ENCODE measurements at regions not wholly inside any gene's neighbourhood (a gene's known extent, or its start where the extent isn't known, plus 50 kb on each side); places are given as distances from the start of the nearest gene placed in this dataset.
A peak's percentile ranks its signal among the peaks of the same experiment; 100 is the strongest.

GRCh38 chr1:67559222-67559700 is 125.7 kb upstream of the GADD45A start:
- DNase-seq (ENCODE audit: low read depth, low spot score) = no peak

GRCh38 chr1:67560580-67561255 is 124.3 kb upstream of the GADD45A start:
- no peak for DNase-seq (ENCODE audit: low read depth, low spot score)

- DNase-seq (ENCODE audit: low read depth, low spot score) = peak; percentile 71
These were observed 123.3 kb upstream of the GADD45A start for GRCh38 chr1:67561704-67562113.

- no peak for DNase-seq (ENCODE audit: low read depth, low spot score)
These were observed 121.3 kb upstream of the GADD45A start for GRCh38 chr1:67563684-67564083.

- DNase-seq (ENCODE audit: low read depth, low spot score) = peak; percentile 64
These were observed 120.8 kb upstream of the GADD45A start for GRCh38 chr1:67564193-67564592.

GRCh38 chr1:67566803-67567377 is 118.1 kb upstream of the GADD45A start:
- DNase-seq (ENCODE audit: low read depth, low spot score) = no peak

- DNase-seq (ENCODE audit: low read depth, low spot score) = peak; percentile 40
These were observed 114.4 kb upstream of the GADD45A start for GRCh38 chr1:67570486-67571143.

GRCh38 chr1:67571406-67571805 is 113.6 kb upstream of the GADD45A start:
- no peak for DNase-seq (ENCODE audit: low read depth, low spot score)

GRCh38 chr1:67571901-67572593 is 113.0 kb upstream of the GADD45A start:
- DNase-seq (ENCODE audit: low read depth, low spot score) = no peak

GRCh38 chr1:67572594-67573221 is 112.3 kb upstream of the GADD45A start:
- DNase-seq (ENCODE audit: low read depth, low spot score) = no peak

GRCh38 chr1:67573311-67573872 is 111.6 kb upstream of the GADD45A start:
- no peak for DNase-seq (ENCODE audit: low read depth, low spot score)

- DNase-seq (ENCODE audit: low read depth, low spot score) = no peak
These were observed 110.8 kb upstream of the GADD45A start for GRCh38 chr1:67574221-67574620.

GRCh38 chr1:67575861-67576260 is 109.1 kb upstream of the GADD45A start:
- DNase-seq (ENCODE audit: low read depth, low spot score) = peak; percentile 5

GRCh38 chr1:67576474-67576873 is 108.5 kb upstream of the GADD45A start:
- DNase-seq (ENCODE audit: low read depth, low spot score) = no peak

GRCh38 chr1:67577646-67578045 is 107.4 kb upstream of the GADD45A start:
- no peak for DNase-seq (ENCODE audit: low read depth, low spot score)

GRCh38 chr1:67578397-67579020 is 106.5 kb upstream of the GADD45A start:
- no peak for DNase-seq (ENCODE audit: low read depth, low spot score)

GRCh38 chr1:67579623-67580394 is 105.2 kb upstream of the GADD45A start:
- DNase-seq (ENCODE audit: low read depth, low spot score) = no peak

GRCh38 chr1:67580691-67581403 is 104.2 kb upstream of the GADD45A start:
- no peak for DNase-seq (ENCODE audit: low read depth, low spot score)
